Raji (cell line): ENCODE measurements at regions not wholly inside any gene's neighbourhood (a gene's known extent, or its start where the extent isn't known, plus 50 kb on each side); places are given as distances from the start of the nearest gene placed in this dataset.

Experiments used
- POLR2A ChIP-seq: IDR thresholded peaks from 2 replicates; pipeline ENCODE4 v1.6.1; 2011; ENCODE audit warnings: low read depth, low read length, control low read depth; ENCODE audit not compliant: insufficient read depth

DNA sequence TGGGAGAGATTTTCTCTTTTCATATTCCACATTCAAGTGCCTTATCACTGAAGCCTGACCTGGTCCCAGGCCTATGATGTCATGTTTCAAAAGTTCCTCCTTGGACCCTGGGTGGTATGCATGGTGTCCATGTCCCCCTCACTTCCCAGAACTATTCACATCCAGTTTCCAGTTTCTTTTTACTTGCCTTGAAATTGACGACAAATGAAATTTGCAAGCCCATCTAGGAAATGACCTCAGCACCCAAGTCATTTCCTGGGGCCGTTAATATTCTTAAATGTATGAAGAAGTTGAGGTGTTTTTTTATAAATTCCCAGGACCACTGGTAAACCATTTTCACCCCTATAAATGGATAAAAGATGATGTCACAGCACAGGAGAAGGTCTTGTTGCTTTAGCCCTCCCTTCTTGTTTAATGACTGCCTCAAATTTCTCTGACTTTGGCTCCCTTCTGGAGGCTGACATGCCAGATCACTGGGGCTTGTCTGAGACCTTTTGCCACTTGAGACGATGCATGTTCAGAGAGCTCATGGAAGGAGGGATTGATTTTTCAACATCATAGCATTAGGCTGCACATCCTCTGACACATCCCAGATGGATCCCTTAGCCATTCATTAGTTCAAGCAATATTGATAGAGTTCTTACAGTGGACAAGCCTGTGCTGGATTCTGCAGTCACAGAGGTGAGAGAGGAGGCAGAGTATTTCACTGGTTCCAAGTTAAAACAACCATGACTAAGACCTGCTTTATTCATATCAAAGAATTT, 221.3 kb downstream of the PLPP3 start:
- no peak for TF ChIP-seq POLR2A

DNA sequence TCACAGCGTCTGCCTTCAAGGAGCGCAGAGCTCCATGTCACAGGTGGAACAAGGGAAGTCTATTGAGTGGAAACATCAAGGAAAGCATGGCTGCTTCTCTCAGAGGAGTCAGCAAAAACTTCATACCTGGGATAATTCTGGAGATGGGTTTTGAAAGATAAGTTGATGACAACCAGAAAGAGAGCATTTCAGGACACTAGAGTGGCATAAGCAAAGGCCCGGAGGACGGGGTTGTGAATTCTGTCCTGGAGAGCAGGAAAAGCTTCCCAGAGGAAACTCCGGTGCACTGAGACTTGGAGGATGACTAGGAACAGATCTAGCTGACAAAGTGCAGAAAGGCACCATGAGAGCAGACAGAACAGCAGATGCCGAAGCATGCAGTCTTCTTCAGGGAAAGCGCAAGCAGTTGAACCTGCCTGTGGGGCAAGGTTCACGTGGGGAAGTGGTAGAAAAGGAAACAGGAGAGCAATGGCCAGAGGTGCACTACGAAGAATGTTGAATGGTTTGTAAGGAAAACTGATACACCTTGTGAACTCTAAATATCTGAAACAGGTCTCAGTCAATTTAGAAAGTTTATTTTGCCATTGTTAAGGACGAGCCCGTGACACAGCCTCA, 222.9 kb downstream of the PLPP3 start:
- no peak for TF ChIP-seq POLR2A

DNA sequence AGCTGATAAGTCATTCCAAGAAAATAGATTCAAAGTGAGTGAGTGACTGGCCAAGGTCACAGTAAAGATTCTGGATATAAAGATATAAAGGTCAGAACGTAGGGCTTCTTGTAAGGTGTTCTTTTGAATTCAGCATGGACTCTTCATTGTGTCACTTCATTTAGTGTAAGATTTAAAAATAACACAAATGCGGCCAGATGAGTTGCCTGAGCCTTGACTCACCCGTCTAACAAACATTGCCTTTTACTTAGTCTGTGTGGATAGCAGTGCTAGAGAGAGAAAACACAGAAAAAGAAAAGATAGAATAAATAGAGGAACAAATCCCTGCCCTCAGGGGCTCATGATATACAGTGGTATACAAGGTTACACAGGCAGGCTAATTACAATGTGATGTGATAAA, 223.4 kb downstream of the PLPP3 start:
- TF ChIP-seq POLR2A: no peak

DNA sequence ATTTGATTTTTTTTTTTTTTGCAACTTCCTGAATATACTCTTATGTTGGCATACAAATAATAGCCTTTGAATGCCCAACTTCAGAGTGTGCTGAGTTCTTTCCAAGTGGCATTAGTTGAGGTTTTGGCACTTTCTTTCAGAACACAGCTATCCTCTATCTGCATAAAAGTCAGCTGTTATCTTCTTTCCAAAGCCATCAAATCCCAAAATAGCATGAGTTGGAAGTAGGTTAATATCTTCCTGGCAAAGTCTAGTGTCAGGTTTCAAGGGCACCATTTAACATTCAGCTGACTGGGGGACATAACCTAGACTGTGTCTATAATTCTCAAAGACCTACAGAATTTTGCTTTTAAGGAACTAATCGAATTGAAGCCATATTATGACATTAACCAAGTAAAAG, 223.9 kb downstream of the PLPP3 start:
- no peak for TF ChIP-seq POLR2A

DNA sequence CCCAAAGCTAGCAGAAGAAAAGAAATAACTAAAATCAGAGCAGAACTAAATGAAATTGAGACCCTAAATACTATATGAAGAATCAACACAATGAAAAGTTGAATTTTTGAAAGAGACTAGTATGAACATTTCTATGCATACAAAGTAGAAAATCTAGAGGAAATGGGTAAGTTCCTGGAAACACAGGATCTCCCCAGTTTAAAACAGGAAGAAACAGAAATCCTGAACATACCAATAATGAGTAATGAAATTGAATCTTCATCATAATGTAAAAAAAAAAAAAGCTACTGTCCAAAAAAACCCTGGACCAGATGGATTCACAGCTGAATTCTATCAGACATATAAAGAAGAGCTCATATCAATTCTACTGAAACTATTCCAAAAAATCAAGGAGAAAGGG, 233.5 kb downstream of the PLPP3 start:
- TF ChIP-seq POLR2A: no peak

DNA sequence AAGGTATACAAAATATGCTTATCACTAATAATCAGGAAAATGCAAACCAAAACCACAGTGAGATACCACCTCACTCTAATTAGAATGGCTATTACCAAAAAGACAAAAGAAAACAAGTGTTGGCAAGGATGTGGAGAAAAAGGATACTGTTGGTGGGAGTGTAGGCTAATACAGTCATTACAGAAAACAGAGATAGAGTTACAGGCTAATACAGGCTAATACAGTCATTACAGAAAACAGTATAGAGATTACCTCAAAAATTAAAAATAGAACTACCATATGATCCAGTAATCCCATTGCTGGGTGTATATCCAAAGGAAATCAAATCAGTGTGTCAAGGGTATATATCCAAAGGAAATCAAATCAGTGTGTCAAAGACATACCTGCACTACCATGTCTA, 238.4 kb downstream of the PLPP3 start:
- no peak for TF ChIP-seq POLR2A

DNA sequence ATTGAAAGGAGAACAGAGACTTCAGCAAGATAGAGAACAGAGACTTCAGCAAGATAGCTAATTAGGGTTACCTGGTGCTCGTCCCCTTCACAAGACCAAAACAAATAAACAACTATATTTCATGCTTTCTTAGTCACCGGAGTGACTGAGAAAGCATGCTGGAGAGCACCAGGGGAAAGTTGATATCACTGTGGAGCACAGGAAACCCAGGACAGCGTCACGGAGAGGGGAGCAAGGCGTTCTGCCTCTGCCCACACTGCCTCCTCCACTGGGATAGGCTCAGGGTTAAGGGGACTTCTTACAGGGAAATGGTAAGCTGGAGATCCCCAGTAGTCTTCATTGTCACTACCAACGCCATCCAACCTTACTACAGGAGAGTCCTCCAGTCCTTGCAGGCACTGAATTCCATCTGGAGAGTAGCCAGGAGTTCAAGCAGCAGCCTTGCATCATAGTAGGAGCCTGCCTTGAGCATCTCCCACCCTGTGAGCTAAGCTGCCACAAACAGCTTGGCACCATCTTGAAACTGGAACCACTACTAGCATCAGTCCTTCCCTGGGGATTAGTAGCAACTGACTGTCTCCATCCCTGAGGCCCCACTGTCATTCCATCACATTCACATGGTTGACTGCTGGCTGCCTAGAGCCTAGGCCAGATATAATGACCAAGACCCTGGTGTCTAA, 239.4 kb downstream of the PLPP3 start:
- TF ChIP-seq POLR2A: no peak

DNA sequence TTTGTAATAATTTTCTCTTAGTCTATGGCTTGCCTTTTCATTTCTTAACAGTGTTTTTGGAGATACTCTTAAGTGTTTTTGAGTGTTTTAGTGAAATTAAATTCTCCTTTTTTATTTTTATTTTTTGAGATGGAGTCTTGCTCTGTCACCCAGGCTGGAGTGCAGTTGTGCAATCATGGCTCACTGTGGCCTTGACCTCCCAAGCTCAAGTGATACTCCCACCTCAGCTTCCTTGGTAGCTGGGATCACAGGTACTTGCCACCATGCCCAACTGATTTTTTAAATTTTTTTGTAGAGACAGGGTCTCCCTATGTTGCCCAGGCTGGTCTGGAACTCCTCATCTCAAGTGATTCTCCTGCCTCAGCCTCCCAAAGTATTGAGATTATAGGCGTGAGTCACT, 240.3 kb downstream of the PLPP3 start:
- no peak for TF ChIP-seq POLR2A

DNA sequence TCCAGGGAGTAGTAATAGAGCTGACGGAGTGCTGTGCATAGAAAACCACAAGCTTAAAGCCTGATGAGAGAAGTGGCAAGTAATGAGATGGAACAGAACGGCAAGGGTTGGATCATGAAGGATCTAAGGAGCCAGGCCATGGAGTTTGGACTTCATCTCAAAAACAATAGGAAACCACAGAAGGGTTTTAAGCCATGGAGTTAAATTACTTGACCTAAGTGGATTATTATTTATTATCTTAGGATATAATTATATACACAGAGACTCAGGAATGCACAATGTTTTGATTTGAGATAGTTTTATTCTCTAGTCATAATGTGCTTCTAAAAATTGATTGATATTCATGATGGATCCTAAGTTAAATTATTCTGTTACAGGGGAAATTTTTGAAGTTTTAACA, 242.4 kb downstream of the PLPP3 start:
- no peak for TF ChIP-seq POLR2A

DNA sequence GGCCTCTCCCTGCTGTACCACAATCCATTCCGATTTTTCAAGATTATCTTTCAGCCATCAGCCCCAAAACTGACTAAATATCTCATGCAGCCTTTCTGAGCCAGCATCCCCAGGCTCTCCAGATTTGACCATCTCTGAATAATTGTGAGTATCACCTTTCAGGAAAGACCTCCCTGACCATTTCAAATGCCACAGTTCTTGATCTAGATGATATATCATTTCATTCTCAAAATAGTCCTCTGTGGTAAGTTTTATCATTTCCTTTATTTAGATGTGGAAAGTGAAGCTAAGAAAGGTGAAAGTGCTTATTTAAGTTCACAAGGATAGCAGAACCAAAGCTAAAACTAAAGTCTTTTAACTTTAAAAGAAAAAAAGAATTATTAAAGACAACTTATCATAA, 244.0 kb downstream of the PLPP3 start:
- no peak for TF ChIP-seq POLR2A

DNA sequence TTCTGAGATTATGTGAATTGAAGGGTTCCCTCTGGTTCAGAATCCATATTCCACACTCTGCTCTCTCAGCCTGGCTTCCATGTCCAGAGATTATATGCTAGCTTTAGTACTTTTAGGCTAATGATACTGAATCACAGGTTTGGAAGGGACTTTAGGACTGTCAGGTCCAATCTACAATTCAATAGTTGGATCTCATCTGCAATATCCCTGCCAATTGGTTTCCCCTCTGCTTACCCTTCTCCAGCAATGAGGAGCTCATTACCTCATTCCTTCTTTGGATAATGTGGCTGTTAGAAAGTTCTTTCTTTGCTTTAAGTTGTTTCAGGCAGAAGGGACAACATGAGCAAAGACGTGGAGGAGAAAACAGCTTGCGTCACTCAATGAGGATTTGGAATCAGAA, 245.3 kb downstream of the PLPP3 start:
- no peak for TF ChIP-seq POLR2A

DNA sequence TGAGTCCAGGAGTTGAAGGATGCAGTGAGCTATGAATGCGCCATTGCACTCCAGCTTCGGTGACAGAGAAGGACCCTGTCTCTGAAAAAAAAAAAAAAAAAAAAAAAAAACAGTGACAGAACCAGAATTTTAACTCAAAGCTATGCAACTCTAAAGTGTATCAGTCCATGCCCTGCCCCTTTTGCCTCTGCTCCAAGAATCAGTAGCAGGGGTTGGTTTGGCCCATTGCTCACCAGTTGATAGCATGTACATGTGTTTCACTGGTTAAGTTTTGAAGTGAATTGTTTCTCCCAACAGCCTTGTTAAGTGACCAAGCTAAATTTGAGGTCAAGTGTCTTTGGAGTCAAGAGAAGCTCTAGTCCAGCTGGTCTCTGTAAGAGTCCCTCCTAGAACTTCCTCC, 245.9 kb downstream of the PLPP3 start:
- TF ChIP-seq POLR2A: no peak

DNA sequence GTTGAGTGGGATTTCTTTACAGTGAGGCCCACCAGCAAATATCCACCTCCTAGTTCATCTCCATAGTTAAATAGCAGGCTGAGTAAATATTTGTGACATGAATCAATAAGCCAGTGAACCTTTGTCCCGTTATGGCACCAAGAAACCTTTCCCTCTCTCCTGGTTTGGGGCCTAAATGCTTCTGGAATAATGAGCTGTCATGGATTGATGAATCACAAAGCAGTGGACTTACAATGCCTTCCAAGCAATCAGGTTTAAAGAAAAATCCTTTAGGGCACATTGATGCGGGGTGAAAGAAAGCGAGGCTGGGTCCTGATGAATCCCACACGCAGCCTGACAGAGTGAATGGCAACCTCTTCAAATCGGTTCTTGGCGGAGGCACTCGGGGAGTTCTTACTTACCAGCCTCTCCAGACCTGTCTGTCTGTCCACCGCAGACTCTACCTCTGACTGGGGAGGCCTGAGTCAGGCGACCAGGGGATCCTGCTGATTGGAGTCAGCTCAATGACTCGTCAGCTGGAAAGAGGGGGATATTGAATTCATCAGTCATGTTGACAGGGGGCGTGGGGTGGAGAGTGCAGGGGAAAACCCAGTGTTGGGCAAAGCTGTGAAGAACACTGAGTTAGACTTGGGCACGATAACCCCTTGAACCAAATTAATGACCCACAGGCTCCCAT, 247.3 kb downstream of the PLPP3 start:
- TF ChIP-seq POLR2A: no peak

DNA sequence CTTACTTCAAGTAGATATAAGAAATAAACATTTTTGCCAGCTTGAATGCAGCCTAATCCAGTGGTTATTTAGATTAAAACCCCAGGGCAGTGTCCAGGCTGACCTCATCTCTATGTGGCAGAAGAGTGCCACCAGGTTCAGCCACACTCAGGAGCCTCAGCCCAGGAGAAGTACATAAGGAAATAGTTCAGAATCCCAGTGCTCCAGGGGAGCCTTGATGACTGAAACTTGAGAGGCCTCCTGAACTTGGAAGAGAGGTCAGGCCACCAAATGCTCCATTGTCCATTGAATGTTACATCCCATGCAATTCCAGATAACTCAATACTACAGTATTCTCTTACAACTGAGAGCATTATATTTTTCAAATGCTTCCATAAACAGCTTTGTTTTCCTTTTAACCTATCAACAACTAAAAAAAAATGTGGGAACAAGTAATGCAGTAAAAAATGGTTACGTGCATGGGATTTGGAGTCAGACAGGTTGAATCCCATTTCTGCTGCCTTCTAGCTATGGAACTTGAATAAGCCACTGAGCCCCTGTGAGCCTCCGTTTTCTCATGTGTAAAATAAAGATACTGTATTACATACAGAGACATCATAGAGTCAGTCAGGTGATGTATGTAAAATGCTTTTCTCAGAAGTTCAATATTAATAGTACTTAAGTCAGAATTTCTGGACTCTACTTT, 248.0 kb downstream of the PLPP3 start:
- no peak for TF ChIP-seq POLR2A

DNA sequence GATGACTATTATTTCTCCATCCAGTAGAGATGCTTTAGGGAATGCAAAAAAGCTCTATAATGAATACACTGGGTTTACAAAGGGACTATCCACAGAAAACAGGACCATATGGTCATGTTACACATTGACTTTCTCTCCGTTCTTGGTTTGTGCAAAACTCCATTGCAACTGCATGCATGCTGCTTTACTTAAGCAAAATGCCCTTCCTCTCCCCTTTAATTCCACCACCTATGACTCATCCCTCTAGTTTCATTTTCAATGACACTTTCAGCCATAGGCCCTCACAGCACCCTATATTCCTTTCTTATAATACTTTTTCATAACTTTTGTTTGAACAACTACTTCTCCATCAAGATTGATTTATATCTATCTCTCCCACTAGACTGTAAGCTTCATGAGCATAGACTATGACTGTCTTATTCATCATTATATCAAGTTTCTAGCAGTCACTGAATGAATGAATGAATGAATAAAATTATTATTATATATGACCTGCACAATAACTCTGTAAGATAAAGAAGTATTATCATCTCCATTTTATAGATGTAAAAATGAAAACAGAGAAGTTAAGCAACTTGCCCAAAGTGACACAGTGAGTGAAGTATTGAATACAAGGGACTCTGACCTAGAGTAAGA, 248.9 kb downstream of the PLPP3 start:
- no peak for TF ChIP-seq POLR2A
